ENCODE measurements at regions not wholly inside any gene's neighbourhood (a gene's known extent, or its start where the extent isn't known, plus 50 kb on each side); places are given as distances from the start of the nearest gene placed in this dataset.

DNA sequence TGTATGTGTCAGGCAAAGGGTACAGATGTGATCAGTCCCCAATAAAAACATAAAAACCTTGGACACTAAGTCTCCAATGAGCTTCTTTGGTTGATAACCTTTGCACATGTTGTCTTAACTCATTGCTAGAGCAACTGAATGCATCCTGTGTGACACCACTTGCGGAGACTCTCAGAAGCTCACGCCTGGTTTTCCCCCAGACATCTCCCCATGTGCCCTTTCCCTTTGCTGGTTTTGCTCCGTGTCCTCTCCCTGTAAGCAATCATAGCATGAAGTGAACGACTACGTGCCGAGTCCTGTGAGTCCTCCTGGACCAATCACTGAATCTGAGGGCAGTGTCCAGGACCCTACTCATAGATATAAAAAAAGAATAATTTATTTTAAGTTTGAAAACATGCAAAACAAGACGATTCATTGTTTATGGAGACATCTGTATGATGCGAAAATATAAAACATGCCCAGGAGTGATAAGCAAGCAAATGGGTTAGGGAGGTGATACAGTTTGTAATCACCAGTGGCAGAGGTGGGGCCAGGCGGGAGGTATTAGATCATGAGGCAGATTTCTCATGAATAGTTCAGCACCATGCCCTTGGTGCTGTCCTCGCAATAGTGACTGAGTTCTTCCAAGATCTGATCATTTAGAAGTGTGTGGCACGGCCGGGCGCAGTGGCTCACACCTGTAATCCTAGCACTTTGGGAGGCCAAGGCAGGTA lies 115.5 kb downstream of the MED10 start:
- Mint-ChIP-seq H3K36me3 (ENCODE audit: low read depth) (peaks cover 14% of the 10 kb centered on the region), H3K27me3 (no peaks in the 10 kb centered on the region), H3K4me3 (peak overlapping the region; percentile 8), H3K27ac (peak overlapping the region; percentile 92), H3K4me1 (peaks cover 21% of the 10 kb centered on the region), H3K9me3 (peaks cover 19% of the 10 kb centered on the region)
- DNase-seq: peak; percentile 55
- intact Hi-C loops (cut with micrococcal nuclease): loop anchor here (10.0 kb wide), 1 partner anchor 562 kb away; no protein-coding TSS in a partner anchor

DNA sequence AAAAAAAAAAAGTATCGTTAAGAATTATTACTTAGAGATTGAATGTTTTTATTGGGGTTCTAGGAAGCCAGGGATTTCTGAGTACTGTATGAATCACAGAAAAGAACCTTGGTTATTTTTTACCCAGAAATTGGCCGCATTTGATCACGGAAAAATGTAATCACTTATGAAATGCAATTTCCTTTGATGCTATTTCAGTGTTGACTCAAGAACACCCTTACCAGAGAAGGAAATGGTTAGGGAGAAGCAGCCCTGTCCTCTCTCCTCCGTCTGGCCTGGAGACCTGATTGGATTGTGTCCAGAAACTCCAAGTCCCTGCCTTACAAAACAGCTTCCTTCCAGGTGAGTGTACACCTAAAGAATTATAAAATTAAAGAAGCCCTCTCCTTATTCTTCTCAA lies 116.7 kb downstream of the MED10 start:
- intact Hi-C loops (cut with micrococcal nuclease): loop anchor here (1.0 to 10.0 kb wide), 4 partner anchors 12 to 563 kb away; partner anchors contain the start of gene MED10
- Mint-ChIP-seq H3K27me3 (no peaks in the 10 kb centered on the region), H3K9me3 (peaks cover 19% of the 10 kb centered on the region), H3K4me3 (peak overlapping the region; percentile 56), H3K27ac (peak overlapping the region; percentile 92), H3K36me3 (ENCODE audit: low read depth) (peaks cover 14% of the 10 kb centered on the region), H3K4me1 (peaks cover 21% of the 10 kb centered on the region)
- DNase-seq: peak; percentile 67

DNA sequence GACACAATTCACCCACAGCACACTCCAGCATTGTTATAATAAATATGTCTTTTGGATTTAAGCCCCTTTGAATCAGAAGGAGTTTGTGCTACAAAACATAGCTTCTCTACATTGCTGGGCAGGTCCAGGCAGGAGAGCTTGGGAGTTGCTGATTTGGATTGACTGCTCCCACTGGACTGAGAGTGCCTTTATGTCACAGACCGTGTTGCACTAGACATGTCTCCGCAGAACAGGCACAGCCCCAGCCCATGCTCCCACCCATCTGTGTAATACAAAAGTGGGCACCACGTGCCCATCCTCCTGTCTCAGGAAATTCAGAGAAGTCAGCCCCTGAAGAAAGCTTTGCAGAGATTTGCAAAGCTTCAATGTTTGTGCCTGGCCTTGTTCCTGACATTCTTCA lies 117.1 kb downstream of the MED10 start:
- H3K27ac Mint-ChIP-seq: peak overlapping the region; percentile 85
- DNase-seq: peak; percentile 56
- peaks cover 21% of the 10 kb centered on the region for H3K4me1 Mint-ChIP-seq
- intact Hi-C loops (cut with micrococcal nuclease): loop anchor here (1.0 to 10.0 kb wide), 4 partner anchors 12 to 564 kb away; partner anchors contain the start of gene MED10
- no peaks in the 10 kb centered on the region for H3K27me3 Mint-ChIP-seq
- peaks cover 14% of the 10 kb centered on the region for H3K36me3 Mint-ChIP-seq (ENCODE audit: low read depth)
- H3K9me3 Mint-ChIP-seq: peaks cover 19% of the 10 kb centered on the region
- H3K4me3 Mint-ChIP-seq: no peak overlapping the region

DNA sequence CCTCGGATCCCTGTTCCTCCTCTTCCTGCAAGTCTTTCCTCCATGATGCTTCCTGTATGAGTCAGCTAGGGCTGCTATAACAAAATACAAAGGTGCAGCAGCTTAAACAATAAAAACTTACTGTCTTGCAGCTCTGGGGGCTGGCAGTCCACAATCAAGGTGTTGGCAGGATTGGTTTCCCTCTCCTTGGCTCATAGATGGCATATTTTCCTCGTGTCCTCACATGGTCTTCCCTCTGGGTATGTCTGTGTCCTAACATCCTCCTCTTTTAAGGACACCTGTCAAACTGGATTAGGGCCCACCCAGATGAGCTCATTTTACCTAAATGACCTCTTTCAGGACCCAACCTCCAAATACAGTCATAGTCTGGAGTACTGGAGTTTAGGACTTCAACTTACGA lies 117.5 kb downstream of the MED10 start:
- DNase-seq: peak; percentile 37
- Mint-ChIP-seq H3K9me3 (peaks cover 19% of the 10 kb centered on the region), H3K4me1 (peaks cover 21% of the 10 kb centered on the region), H3K27me3 (no peaks in the 10 kb centered on the region), H3K27ac (peak overlapping the region; percentile 85), H3K36me3 (ENCODE audit: low read depth) (peaks cover 14% of the 10 kb centered on the region), H3K4me3 (no peak overlapping the region)
- intact Hi-C loops (cut with micrococcal nuclease): loop anchor here (1.0 to 10.0 kb wide), 4 partner anchors 12 to 564 kb away; partner anchors contain the start of gene MED10

DNA sequence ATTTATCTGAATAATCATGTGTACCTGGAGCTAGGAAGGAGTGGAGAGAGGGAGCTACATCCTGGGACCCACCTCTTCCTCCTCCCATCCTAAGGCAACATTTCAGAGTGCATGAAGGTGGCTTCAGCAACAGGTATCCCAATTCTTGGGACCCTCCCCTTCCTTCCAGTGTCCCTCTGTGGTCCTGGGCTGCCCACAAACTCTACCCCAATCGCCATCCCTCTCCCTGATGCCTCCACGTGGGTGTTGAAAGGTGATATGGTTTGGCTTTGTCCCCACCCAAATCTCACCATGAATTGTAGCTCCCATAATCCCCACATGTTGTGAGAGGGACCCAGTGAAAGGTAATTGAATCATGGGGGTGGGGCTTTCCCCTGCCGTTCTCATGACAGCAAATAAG lies 121.4 kb downstream of the MED10 start:
- H3K4me1 Mint-ChIP-seq: peaks cover 14% of the 10 kb centered on the region
- H3K27ac Mint-ChIP-seq: peak overlapping the region; percentile 30
- intact Hi-C loops (cut with micrococcal nuclease): no loop called here
- no peaks in the 10 kb centered on the region for H3K27me3 Mint-ChIP-seq
- no peak overlapping the region for H3K4me3 Mint-ChIP-seq
- peaks cover 7% of the 10 kb centered on the region for H3K36me3 Mint-ChIP-seq (ENCODE audit: low read depth)
- DNase-seq: no peak
- H3K9me3 Mint-ChIP-seq: peaks cover 6% of the 10 kb centered on the region

DNA sequence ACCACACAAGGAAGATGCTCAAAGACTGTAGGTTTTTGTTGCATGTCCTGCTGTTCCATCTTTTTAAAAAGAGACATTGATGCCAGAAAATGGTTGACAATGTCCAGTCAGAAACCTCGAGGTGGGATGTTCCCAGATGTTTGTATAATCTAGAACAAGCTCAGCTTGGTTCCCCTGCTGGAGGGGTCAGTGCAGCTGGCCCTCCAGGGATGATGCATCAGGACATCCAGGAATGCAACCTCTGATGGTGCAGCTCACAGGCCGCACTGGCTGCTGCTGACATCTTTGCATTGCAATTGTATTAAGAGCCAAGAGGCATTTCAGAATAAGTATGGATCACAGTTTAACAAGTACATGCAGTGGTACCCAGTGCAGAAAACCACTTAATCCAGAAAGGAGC lies 122.4 kb downstream of the MED10 start:
- no peak for DNase-seq
- no peak overlapping the region for H3K27ac Mint-ChIP-seq
- intact Hi-C loops (cut with micrococcal nuclease): no loop called here
- no peaks in the 10 kb centered on the region for H3K27me3 Mint-ChIP-seq
- H3K9me3 Mint-ChIP-seq: peaks cover 9% of the 10 kb centered on the region
- H3K36me3 Mint-ChIP-seq (ENCODE audit: low read depth): peaks cover 6% of the 10 kb centered on the region
- H3K4me3 Mint-ChIP-seq: no peak overlapping the region
- H3K4me1 Mint-ChIP-seq: peaks cover 10% of the 10 kb centered on the region

DNA sequence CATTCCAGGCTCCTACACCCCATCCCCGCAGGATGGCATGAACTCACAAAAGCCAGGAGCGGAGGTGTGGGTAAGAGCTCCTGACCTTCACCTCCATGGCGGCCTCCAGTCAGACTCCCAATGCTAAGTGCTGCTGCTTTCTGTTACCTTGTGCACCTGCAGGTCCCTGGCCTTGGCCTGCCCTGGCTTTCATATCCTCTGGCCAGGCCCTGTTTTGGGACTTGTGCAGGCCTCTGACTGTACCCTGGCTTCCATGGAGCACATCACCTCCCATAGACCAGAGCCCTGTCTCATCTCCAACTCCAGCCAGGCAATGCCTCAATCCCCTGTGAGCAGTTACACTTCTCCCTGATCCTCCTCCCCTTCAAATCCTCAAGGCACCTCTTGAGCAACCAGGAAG lies 124.5 kb downstream of the MED10 start:
- Mint-ChIP-seq H3K27me3 (no peaks in the 10 kb centered on the region), H3K9me3 (peaks cover 4% of the 10 kb centered on the region), H3K4me3 (no peak overlapping the region), H3K36me3 (ENCODE audit: low read depth) (no peaks in the 10 kb centered on the region), H3K4me1 (peaks cover under 1% of the 10 kb centered on the region), H3K27ac (no peak overlapping the region)
- intact Hi-C loops (cut with micrococcal nuclease): no loop called here
- no peak for DNase-seq

DNA sequence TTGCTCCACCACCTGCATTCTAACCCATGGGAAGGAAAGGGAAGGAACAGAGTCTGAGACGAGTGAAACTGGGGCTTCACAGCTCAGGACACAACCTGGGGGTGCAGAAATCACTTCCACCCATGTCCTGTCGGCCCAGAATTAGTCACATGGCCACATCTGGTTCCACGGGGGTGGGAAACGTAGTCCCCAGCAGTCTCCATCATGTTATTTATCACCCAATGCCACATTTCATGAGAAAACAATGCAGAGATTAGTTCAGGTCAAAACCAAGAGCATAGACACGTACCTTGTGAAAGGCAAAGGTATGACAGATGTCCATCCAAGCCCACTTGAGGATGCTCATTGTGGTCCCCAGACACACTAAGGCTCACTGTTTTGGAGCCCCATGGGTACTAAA lies 125.1 kb downstream of the MED10 start:
- Mint-ChIP-seq H3K27ac (no peak overlapping the region), H3K36me3 (ENCODE audit: low read depth) (no peaks in the 10 kb centered on the region), H3K4me3 (no peak overlapping the region), H3K27me3 (no peaks in the 10 kb centered on the region), H3K4me1 (no peaks in the 10 kb centered on the region), H3K9me3 (peaks cover 4% of the 10 kb centered on the region)
- no peak for DNase-seq
- intact Hi-C loops (cut with micrococcal nuclease): no loop called here

DNA sequence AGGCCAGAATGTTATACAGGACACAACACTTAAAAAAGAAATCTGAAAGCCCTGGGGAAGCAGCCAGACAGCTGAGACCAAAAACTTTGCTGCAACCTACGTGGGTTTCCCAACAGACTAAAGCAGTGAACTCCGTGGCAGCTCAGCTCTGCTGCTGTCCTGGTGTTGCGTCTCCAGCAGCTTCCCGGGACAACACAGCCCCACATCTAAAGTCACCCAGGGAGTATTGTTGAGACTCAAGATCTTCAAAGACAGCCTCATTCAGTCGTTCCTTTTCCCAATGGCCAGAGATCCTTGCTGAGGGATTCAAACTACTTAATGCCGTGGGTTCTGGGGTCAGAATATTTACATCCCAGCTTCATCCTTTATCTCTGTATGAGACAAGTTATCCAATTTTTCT lies 125.8 kb downstream of the MED10 start:
- Mint-ChIP-seq H3K9me3 (peaks cover 4% of the 10 kb centered on the region), H3K27me3 (no peaks in the 10 kb centered on the region), H3K27ac (no peak overlapping the region), H3K4me1 (no peaks in the 10 kb centered on the region), H3K4me3 (no peak overlapping the region), H3K36me3 (ENCODE audit: low read depth) (no peaks in the 10 kb centered on the region)
- intact Hi-C loops (cut with micrococcal nuclease): no loop called here
- no peak for DNase-seq

DNA sequence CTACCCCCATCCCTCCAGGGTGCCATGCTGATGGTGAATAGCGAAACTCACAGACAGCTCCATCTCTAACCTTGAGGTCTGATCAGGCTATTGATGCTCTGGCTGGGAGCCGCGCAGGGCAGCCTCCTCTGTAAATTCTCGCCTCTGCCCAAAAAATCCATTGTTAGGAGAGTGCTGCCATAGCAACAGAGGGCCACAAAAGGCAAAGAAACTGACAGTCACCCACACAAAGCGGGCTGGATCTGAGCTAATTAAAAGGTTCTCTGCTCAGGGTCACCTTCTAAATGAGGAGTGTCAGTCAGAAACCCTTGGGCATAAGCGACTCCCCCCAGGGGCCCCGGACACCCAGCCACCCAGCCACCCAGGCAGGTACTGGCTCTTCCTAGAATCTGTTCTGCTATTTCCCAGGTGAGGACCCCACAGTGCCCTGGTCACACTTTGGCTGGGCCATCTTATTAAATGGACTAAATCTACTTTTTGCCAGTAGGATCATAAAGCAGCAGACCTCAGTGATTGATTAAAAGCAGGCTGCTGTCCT lies 126.7 kb downstream of the MED10 start:
- H3K27ac Mint-ChIP-seq: no peak overlapping the region
- peaks cover 2% of the 10 kb centered on the region for H3K4me1 Mint-ChIP-seq
- H3K27me3 Mint-ChIP-seq: no peaks in the 10 kb centered on the region
- no peak overlapping the region for H3K4me3 Mint-ChIP-seq
- no peaks in the 10 kb centered on the region for H3K36me3 Mint-ChIP-seq (ENCODE audit: low read depth)
- peaks cover 4% of the 10 kb centered on the region for H3K9me3 Mint-ChIP-seq
- DNase-seq: no peak
- intact Hi-C loops (cut with micrococcal nuclease): no loop called here

DNA sequence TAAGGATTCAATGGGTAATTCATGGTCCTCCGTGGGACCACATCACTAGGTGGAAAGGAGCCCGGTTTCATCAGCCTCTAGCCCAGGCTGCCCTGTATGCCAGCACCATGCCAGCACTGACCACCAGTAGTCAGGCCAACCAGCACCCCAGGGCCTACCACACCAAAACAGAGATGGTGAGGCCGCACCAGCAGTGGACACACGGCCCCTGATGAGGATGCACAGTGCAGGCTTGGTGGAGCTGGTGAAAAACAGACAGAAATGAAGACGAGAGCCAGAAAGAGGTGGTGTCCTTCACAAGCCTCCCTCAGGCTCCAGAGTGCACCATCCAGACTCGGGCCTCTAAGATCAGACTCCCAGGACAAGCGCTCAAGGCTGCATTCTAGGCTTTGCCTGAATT lies 128.2 kb downstream of the MED10 start:
- Mint-ChIP-seq H3K36me3 (ENCODE audit: low read depth) (no peaks in the 10 kb centered on the region), H3K9me3 (peaks cover 4% of the 10 kb centered on the region), H3K4me3 (no peak overlapping the region), H3K27me3 (no peaks in the 10 kb centered on the region), H3K4me1 (peaks cover 2% of the 10 kb centered on the region), H3K27ac (no peak overlapping the region)
- DNase-seq: no peak
- intact Hi-C loops (cut with micrococcal nuclease): no loop called here

DNA sequence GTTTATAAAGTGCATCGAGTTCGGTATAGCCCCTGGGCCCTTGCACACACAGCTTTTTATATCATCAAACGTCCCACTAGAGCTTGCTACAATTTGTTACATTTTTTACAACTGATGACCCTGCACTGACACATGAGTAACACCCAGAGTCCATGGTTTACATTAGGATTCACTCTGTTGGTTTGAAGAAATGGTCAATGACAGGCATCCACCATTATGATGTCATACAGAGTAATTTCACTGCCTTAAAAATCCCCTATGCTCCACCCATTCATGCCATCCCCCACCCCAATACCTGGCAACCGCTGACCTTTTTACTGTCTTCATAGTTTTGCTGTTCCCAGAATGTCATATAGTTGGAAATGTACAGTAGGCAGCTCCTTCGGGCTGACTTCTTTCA lies 130.2 kb downstream of the MED10 start:
- Mint-ChIP-seq H3K9me3 (peaks cover 4% of the 10 kb centered on the region), H3K4me1 (peaks cover 2% of the 10 kb centered on the region), H3K27me3 (no peaks in the 10 kb centered on the region), H3K36me3 (ENCODE audit: low read depth) (no peaks in the 10 kb centered on the region), H3K4me3 (no peak overlapping the region), H3K27ac (no peak overlapping the region)
- intact Hi-C loops (cut with micrococcal nuclease): no loop called here
- no peak for DNase-seq

DNA sequence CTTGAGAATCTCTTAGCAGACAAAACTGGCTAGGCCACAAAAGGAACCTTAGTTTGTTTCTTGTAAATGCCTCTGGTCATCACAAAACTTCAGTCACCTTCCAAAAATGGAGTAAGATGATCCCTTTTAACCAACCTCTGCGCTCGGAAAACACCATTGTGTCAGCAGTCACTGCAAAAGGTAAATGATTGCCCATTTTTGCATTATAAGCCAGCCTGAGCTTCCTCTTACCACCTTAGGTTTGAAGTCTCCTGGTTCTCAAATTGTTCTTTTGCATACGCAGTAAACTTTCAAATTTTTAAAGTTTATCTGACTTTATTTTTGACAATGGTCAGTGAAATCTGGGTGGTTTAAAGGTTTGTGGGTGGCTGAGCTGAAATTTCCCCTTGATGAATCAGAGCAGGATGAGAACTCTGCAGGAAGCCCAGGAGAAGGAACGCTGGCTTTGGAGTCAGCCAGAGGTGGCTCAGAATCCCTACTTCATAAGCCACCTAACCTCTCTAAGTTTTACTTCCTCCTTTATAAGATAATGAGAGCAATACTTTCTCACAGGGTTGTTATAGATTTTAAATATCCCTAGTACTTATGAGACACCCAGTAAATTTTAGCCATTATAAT lies 131.4 kb downstream of the MED10 start:
- peaks cover 4% of the 10 kb centered on the region for H3K9me3 Mint-ChIP-seq
- no peak overlapping the region for H3K4me3 Mint-ChIP-seq
- H3K27ac Mint-ChIP-seq: peak overlapping the region; percentile 54
- intact Hi-C loops (cut with micrococcal nuclease): no loop called here
- no peak for DNase-seq
- H3K4me1 Mint-ChIP-seq: peaks cover 2% of the 10 kb centered on the region
- no peaks in the 10 kb centered on the region for H3K36me3 Mint-ChIP-seq (ENCODE audit: low read depth)
- no peaks in the 10 kb centered on the region for H3K27me3 Mint-ChIP-seq

DNA sequence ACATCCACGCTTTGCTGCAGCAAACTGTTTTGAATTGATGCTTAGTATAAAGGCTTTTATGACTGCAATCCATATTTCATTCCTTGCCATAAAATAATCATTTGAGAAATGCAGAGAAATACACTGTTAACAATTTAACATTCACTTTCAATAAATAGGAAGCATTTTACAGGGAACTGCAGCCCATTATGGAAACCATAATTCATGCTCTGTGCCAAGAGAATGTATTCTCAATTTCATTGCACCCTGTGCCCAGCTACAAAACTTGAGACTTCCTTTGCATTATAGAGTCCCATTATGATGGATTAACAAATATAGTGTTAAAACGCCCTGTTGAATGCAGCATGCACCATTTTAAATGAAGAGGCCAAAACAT lies 134.0 kb downstream of the MED10 start:
- DNase-seq: no peak
- Mint-ChIP-seq H3K9me3 (no peaks in the 10 kb centered on the region), H3K36me3 (ENCODE audit: low read depth) (no peaks in the 10 kb centered on the region), H3K27me3 (no peaks in the 10 kb centered on the region), H3K27ac (no peak overlapping the region), H3K4me3 (no peak overlapping the region), H3K4me1 (peaks cover 2% of the 10 kb centered on the region)
- intact Hi-C loops (cut with micrococcal nuclease): no loop called here
